Esophagus muscularis mucosa (tissue), 3 donors: ENCODE measurements at regions not wholly inside any gene's neighbourhood (a gene's known extent, or its start where the extent isn't known, plus 50 kb on each side); places are given as distances from the start of the nearest gene placed in this dataset.

Source experiments
- POLR2A ChIP-seq: fragments of 450-650 bp; IDR thresholded peaks from one replicate; pipeline ENCODE4 v1.6.1; 2017; ENCODE audit warnings: antibody characterized with exemption, moderate library complexity, mild to moderate bottlenecking, low read depth
- POLR2AphosphoS5 ChIP-seq, 2 donors: sonication (generic); formaldehyde crosslinking; IDR thresholded peaks; one replicate each; pipeline ENCODE4 v1.6.1; 2017; ENCODE audit warnings: antibody characterized with exemption in 2 of 2
- TF ChIP-seq, protein P1 (sequence below), 3 experiments: fragments of 200-600 bp in 2 of 3; fragments of 450-650 bp in 1 of 3; sonication (generic) in 2 of 3; IDR thresholded peaks; one replicate each; pipeline ENCODE4 v1.5.1; 2017 to 2019; ENCODE audit warnings: antibody characterized with exemption in 3 of 3, mild to moderate bottlenecking in 2 of 3, moderate library complexity in 1 of 3

DNA sequence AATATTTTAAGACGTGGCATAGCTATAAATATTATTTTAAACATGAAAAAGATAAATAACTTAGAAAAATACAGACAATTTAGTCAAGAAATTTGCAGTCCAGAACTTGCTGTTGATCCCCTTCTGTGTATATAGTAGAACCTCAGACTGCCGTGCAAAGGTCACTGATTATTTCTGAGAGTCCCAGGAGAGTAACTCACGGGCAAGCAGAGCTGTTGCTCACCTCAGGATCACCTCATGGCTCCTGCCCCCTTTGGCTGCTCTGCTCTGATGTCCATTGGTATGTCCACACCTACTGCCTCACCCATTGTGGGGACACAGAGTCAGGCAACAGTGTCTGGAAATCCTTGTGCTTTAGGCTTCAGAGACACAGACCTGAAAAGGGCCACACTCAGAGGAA is 392.9 kb upstream of the CELF4 start:
- TF ChIP-seq, protein P1, sequence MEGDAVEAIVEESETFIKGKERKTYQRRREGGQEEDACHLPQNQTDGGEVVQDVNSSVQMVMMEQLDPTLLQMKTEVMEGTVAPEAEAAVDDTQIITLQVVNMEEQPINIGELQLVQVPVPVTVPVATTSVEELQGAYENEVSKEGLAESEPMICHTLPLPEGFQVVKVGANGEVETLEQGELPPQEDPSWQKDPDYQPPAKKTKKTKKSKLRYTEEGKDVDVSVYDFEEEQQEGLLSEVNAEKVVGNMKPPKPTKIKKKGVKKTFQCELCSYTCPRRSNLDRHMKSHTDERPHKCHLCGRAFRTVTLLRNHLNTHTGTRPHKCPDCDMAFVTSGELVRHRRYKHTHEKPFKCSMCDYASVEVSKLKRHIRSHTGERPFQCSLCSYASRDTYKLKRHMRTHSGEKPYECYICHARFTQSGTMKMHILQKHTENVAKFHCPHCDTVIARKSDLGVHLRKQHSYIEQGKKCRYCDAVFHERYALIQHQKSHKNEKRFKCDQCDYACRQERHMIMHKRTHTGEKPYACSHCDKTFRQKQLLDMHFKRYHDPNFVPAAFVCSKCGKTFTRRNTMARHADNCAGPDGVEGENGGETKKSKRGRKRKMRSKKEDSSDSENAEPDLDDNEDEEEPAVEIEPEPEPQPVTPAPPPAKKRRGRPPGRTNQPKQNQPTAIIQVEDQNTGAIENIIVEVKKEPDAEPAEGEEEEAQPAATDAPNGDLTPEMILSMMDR (IDR thresholded peaks at IDR 0.05): no peak
- TF ChIP-seq POLR2A (no peak), POLR2AphosphoS5 (IDR thresholded peaks at IDR 0.05) (no peak)
